Nephron (organoid): ENCODE measurements at regions not wholly inside any gene's neighbourhood (a gene's known extent, or its start where the extent isn't known, plus 50 kb on each side); places are given as distances from the start of the nearest gene placed in this dataset.

Source experiments
- H3K27ac Mint-ChIP-seq, 3 experiments: 2 replicates each; pipeline ENCODE4 v1.8.0; 2020; ENCODE audit warnings: mixed read lengths in 3 of 3, mild to moderate bottlenecking in 2 of 3, moderate library complexity in 1 of 3
- H3K27me3 Mint-ChIP-seq: 2 replicates; pipeline ENCODE4 v1.8.0; 2021; ENCODE audit warnings: low read depth, mild to moderate bottlenecking, moderate library complexity, mixed read lengths
- H3K36me3 Mint-ChIP-seq: 2 replicates; pipeline ENCODE4 v1.8.0; 2020; ENCODE audit warnings: low read depth, mixed read lengths
- H3K4me1 Mint-ChIP-seq: 2 replicates; pipeline ENCODE4 v1.8.0; 2020; ENCODE audit warnings: mixed read lengths
- H3K4me3 Mint-ChIP-seq, 3 experiments: 2 replicates each; pipeline ENCODE4 v1.8.0; 2020; ENCODE audit warnings: mild to moderate bottlenecking in 3 of 3, mixed read lengths in 3 of 3, moderate library complexity in 2 of 3
- H3K9me3 Mint-ChIP-seq: 2 replicates; pipeline ENCODE4 v1.8.0; 2020; ENCODE audit warnings: mixed read lengths
- CTCF ChIP-seq, 3 experiments: fragments of 200-600 bp; sonication (generic); IDR thresholded peaks; one replicate each; pipeline ENCODE4 v1.5.0; 2021; ENCODE audit warnings: antibody characterized with exemption in 3 of 3; ENCODE audit not compliant: unreplicated experiment in 3 of 3

GRCh38 chr20:22513574-22513973, 70.8 kb downstream of the FOXA2 start:
- TF ChIP-seq CTCF (IDR thresholded peaks at IDR 0.05; ENCODE audit: unreplicated experiment in 3 of 3), result no peak
- H3K27me3 Mint-ChIP-seq, result peaks cover 6% of the 10 kb centered on the region
- H3K4me1 Mint-ChIP-seq, result peaks cover 5% of the 10 kb centered on the region
- H3K27ac Mint-ChIP-seq, result no peak overlapping the region
- H3K4me3 Mint-ChIP-seq, result no peak overlapping the region
- H3K9me3 Mint-ChIP-seq, result no peaks in the 10 kb centered on the region
- H3K36me3 Mint-ChIP-seq, result no peaks in the 10 kb centered on the region

GRCh38 chr20:22512911-22513489, 71.4 kb downstream of the FOXA2 start:
- no peak for TF ChIP-seq CTCF (IDR thresholded peaks at IDR 0.05; ENCODE audit: unreplicated experiment in 3 of 3)
- Mint-ChIP-seq H3K4me1 (peaks cover 5% of the 10 kb centered on the region), H3K27me3 (peaks cover 11% of the 10 kb centered on the region), H3K36me3 (no peaks in the 10 kb centered on the region), H3K4me3 (no peak overlapping the region), H3K27ac (no peak overlapping the region), H3K9me3 (no peaks in the 10 kb centered on the region)

- H3K9me3 Mint-ChIP-seq, result no peaks in the 10 kb centered on the region
These were observed 72.1 kb downstream of the FOXA2 start for GRCh38 chr20:22511943-22512910.

GRCh38 chr20:22509843-22510147, 74.6 kb downstream of the FOXA2 start:
- Mint-ChIP-seq H3K9me3 (no peaks in the 10 kb centered on the region), H3K27ac (no peak overlapping the region), H3K36me3 (no peaks in the 10 kb centered on the region), H3K4me3 (no peak overlapping the region), H3K27me3 (peaks cover 11% of the 10 kb centered on the region), H3K4me1 (peaks cover 5% of the 10 kb centered on the region)
- TF ChIP-seq CTCF (IDR thresholded peaks at IDR 0.05; ENCODE audit: unreplicated experiment in 3 of 3), result no peak

More at GRCh38 chr20:22511943-22512910, 72.1 kb downstream of the FOXA2 start:
- Mint-ChIP-seq H3K27me3 (peaks cover 11% of the 10 kb centered on the region), H3K27ac (no peak overlapping the region), H3K36me3 (no peaks in the 10 kb centered on the region), H3K4me1 (peaks cover 5% of the 10 kb centered on the region), H3K4me3 (no peak overlapping the region)
- TF ChIP-seq CTCF (IDR thresholded peaks at IDR 0.05; ENCODE audit: unreplicated experiment in 3 of 3), result no peak

- Mint-ChIP-seq H3K36me3 (no peaks in the 10 kb centered on the region), H3K27ac (no peak overlapping the region), H3K27me3 (peaks cover 11% of the 10 kb centered on the region), H3K9me3 (no peaks in the 10 kb centered on the region), H3K4me3 (no peak overlapping the region), H3K4me1 (peaks cover 5% of the 10 kb centered on the region)
- TF ChIP-seq CTCF (IDR thresholded peaks at IDR 0.05; ENCODE audit: unreplicated experiment in 3 of 3), result no peak
These were observed 75.1 kb downstream of the FOXA2 start for GRCh38 chr20:22509090-22509842.
